Left ventricle myocardium inferior (tissue), 1 donor: ENCODE measurements at regions not wholly inside any gene's neighbourhood (a gene's known extent, or its start where the extent isn't known, plus 50 kb on each side); places are given as distances from the start of the nearest gene placed in this dataset.

Experiments used
- DNase-seq: peaks from one replicate; pipeline ENCODE4 v3.0.0-alpha.2; 2020
- H3K27ac ChIP-seq: fragments of 200-600 bp; replicated peaks from 2 replicates; pipeline ENCODE4 v1.8.0; 2021
- H3K27me3 ChIP-seq: fragments of 200-600 bp; 2 replicates; pipeline ENCODE4 v1.8.0; 2021; ENCODE audit warnings: low read depth
- H3K36me3 ChIP-seq: fragments of 200-600 bp; 2 replicates; pipeline ENCODE4 v1.8.0; 2021
- H3K4me1 ChIP-seq: fragments of 200-600 bp; 2 replicates; pipeline ENCODE4 v1.8.0; 2021
- H3K4me3 ChIP-seq: fragments of 200-600 bp; 2 replicates; pipeline ENCODE4 v1.8.0; 2021; ENCODE audit warnings: mild to moderate bottlenecking, moderate library complexity
- H3K9me3 ChIP-seq: fragments of 200-600 bp; replicated peaks from 2 replicates; pipeline ENCODE4 v1.8.0; 2021
- intact Hi-C: fragments of 100-400 bp; cut with micrococcal nuclease; formaldehyde crosslinking; loops from one replicate; pipeline ENCODE4 v1.11.0; 2022
- TF ChIP-seq, protein P1 (sequence below): fragments of 200-600 bp; IDR thresholded peaks from 2 replicates; pipeline ENCODE4 v1.8.0; 2021; ENCODE audit warnings: antibody characterized with exemption, mild to moderate bottlenecking, borderline replicate concordance
- donor health status: DM: no; HTN: yes; CAD: no; lungs with severe emphysema.

DNA sequence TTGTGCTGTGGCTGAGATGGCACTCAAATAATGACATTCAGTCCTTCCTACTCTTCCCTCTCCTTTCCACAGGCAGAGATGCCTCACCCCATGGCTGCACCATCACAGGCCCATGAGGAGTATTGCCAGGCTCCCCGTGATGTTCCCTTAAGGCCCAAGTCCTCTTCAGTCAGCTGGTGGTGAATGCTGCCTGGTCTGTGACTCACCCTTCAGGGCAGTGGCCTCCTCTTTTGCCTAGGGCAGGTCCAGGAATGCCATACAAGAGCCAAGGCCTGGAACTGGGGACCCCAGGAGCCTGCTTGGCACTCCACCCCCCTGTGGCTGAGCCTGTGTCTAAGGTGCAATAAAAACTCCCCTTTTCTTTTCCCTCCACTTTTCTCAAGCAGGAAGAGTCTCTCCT lies 144.2 kb upstream of the GEMIN8 start:
- no peaks in the 10 kb centered on the region for H3K36me3 ChIP-seq
- TF ChIP-seq, protein P1, sequence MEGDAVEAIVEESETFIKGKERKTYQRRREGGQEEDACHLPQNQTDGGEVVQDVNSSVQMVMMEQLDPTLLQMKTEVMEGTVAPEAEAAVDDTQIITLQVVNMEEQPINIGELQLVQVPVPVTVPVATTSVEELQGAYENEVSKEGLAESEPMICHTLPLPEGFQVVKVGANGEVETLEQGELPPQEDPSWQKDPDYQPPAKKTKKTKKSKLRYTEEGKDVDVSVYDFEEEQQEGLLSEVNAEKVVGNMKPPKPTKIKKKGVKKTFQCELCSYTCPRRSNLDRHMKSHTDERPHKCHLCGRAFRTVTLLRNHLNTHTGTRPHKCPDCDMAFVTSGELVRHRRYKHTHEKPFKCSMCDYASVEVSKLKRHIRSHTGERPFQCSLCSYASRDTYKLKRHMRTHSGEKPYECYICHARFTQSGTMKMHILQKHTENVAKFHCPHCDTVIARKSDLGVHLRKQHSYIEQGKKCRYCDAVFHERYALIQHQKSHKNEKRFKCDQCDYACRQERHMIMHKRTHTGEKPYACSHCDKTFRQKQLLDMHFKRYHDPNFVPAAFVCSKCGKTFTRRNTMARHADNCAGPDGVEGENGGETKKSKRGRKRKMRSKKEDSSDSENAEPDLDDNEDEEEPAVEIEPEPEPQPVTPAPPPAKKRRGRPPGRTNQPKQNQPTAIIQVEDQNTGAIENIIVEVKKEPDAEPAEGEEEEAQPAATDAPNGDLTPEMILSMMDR, result no peak
- no peak overlapping the region for H3K27ac ChIP-seq
- no peak for DNase-seq
- intact Hi-C loops, result no loop called here
- H3K4me1 ChIP-seq, result no peaks in the 10 kb centered on the region
- H3K4me3 ChIP-seq, result no peak overlapping the region
- no peaks in the 10 kb centered on the region for H3K27me3 ChIP-seq
- H3K9me3 ChIP-seq, result peaks cover 3% of the 10 kb centered on the region

DNA sequence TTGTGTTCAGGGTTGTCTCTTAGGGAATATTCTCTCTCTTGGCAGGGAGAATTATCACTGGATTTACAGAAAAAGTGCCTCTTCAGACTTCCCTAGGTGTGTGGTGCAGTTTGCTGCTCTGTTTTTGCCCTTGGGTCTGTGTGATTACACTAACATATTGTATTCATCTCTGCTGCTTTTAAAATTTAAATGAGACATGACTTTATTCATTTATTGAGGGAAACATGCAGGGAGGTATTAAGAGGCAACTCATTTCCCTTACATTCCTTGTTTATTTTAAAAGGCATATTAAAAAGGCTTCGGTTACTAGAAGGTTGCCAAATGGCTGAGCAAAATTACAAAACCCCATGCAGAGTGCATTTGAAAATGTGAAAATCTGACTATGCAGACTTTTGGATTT lies 135.1 kb upstream of the GEMIN8 start:
- Histone ChIP-seq H3K4me1 (no peaks in the 10 kb centered on the region), H3K36me3 (no peaks in the 10 kb centered on the region), H3K9me3 (peaks cover 13% of the 10 kb centered on the region), H3K4me3 (no peak overlapping the region), H3K27me3 (no peaks in the 10 kb centered on the region), H3K27ac (no peak overlapping the region)
- intact Hi-C loops, result no loop called here
- TF ChIP-seq, protein P1, result no peak
- DNase-seq, result no peak

DNA sequence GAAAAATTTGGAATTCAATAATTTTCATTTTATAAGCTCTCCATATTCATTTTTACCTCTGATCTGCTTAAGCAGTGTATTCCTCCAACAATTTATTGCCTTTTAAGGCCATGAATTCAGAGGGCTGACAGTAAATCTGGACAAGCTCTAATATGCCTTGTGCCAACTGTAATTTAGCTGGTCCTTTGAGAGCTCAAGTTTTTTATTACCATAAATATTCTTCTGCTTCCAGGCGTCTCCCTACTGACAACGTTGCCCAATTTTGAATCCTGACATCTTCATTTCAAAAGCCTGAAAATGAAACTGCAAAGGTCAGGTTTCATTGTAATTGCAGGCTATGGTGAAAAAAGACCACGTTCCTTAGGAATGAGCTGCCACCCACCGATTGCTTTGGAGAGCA lies 95.8 kb upstream of the GEMIN8 start:
- no peaks in the 10 kb centered on the region for H3K9me3 ChIP-seq
- H3K4me1 ChIP-seq, result no peaks in the 10 kb centered on the region
- DNase-seq, result no peak
- no peak overlapping the region for H3K4me3 ChIP-seq
- no peaks in the 10 kb centered on the region for H3K27me3 ChIP-seq
- intact Hi-C loops, result no loop called here
- no peak overlapping the region for H3K27ac ChIP-seq
- no peaks in the 10 kb centered on the region for H3K36me3 ChIP-seq
- TF ChIP-seq, protein P1, result no peak

DNA sequence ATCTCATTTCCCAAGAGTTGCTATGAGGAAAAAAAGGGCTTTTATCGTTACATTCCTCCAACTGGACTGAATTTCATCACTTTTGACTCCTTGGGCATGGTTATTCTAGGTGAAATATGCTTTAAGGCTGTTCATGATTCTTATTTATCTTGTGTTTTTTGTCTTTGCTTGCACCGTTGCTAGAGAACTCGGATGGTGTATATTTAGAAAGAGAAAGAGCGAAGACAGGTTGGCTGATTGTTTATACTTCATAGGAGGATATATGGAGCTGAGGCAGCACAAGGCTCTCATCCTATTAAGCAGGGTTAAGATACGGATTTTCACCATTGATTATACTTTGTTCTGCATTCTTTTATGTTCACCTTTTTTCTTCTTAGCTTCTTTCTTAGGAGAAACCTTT lies 94.9 kb upstream of the GEMIN8 start:
- no peaks in the 10 kb centered on the region for H3K4me1 ChIP-seq
- intact Hi-C loops, result no loop called here
- DNase-seq, result no peak
- H3K36me3 ChIP-seq, result no peaks in the 10 kb centered on the region
- no peaks in the 10 kb centered on the region for H3K9me3 ChIP-seq
- H3K27me3 ChIP-seq, result no peaks in the 10 kb centered on the region
- no peak overlapping the region for H3K27ac ChIP-seq
- TF ChIP-seq, protein P1, result no peak
- no peak overlapping the region for H3K4me3 ChIP-seq

DNA sequence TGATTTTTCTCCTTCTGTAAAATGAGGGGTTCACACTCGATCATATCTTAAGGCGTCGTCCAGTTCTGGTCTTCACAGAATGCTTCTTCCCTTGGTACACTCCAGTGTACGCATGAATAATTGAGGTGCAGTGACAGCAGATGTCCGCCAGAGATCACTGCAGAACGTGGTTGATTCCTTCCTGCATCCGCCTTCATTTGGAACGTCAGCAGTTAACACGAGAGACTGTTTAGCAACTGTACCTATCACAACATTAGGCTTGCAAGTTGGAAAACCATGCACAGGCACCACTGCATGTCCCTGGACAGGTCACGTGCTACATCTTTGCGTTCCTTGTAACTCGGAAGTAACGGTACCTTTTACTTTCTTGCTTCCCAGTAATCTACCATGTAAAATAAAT lies 66.0 kb upstream of the GEMIN8 start:
- Histone ChIP-seq H3K36me3 (no peaks in the 10 kb centered on the region), H3K27me3 (no peaks in the 10 kb centered on the region), H3K4me1 (no peaks in the 10 kb centered on the region), H3K27ac (no peak overlapping the region), H3K4me3 (no peak overlapping the region), H3K9me3 (no peaks in the 10 kb centered on the region)
- DNase-seq, result no peak
- TF ChIP-seq, protein P1, result peak; percentile 62
- intact Hi-C loops, result no loop called here

DNA sequence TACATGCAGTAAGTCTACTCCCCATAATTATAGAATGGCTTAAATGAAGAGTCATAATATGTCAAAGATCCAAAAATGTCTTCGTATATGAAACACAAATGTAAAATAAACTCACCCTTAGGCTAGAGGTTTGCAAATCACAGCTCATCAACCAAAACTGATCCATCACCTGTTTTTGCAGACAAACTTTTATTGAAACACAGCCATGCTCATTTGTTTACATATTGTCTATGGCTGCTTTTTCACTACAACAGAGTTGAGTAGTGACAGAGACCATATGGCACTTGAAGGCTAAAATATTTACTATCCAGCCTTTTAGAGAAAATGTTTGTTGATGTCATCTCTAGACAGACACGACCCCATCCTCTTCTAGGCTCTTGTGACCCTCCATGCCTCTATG lies 64.5 kb upstream of the GEMIN8 start:
- Histone ChIP-seq H3K36me3 (no peaks in the 10 kb centered on the region), H3K27ac (no peak overlapping the region), H3K9me3 (no peaks in the 10 kb centered on the region), H3K27me3 (no peaks in the 10 kb centered on the region), H3K4me3 (no peak overlapping the region), H3K4me1 (no peaks in the 10 kb centered on the region)
- no peak for DNase-seq
- intact Hi-C loops, result no loop called here
- TF ChIP-seq, protein P1, result no peak
